ENCODE measurements at regions not wholly inside any gene's neighbourhood (a gene's known extent, or its start where the extent isn't known, plus 50 kb on each side); places are given as distances from the start of the nearest gene placed in this dataset.

DNA sequence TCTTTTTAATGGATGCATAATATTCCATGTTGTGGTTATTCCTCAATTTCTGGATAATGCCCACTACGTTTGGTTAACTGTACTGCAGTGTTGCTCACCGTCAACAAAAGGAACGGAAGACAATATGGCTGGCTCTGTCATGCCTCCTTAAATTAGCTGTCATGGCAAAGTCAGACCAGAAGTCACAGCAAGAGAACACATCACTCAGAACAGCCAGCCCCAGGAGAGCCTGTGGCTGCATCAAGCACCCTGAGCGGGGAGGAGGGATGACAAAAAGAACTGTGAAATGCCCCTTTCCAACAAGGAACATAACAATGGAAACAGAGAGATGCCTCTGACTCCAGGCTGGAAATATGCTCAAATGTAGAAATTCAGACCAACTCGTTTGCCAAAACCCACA lies 366.0 kb upstream of the ZNF507 start:
- no peaks in the 10 kb centered on the region for H3K27me3 ChIP-seq (ENCODE audit: insufficient read depth, low read length)
- H3K4me2 ChIP-seq (ENCODE audit: low read length), result no peak overlapping the region
- H3K27ac ChIP-seq (ENCODE audit: low read depth, low read length), result no peak overlapping the region
- H3K27me3 Mint-ChIP-seq (ENCODE audit: low read depth, unreplicated experiment), result peaks cover 30% of the 10 kb centered on the region
- H3K36me3 ChIP-seq (ENCODE audit: insufficient read depth, low read length), result no peaks in the 10 kb centered on the region
- no peak for DNase-seq (ENCODE audit: low read depth)
- no peaks in the 10 kb centered on the region for H3K36me3 Mint-ChIP-seq (ENCODE audit: low read depth, unreplicated experiment)
- H3K4me1 ChIP-seq (ENCODE audit: insufficient read depth, low read length), result no peaks in the 10 kb centered on the region
- peaks cover 5% of the 10 kb centered on the region for H3K9me3 ChIP-seq (ENCODE audit: insufficient read depth, low read depth, low read length)
- no peak for FAIRE-seq
- H3K27ac Mint-ChIP-seq (ENCODE audit: unreplicated experiment), result no peak overlapping the region
- H3K4me3 ChIP-seq (ENCODE audit: insufficient read depth, low read depth, low read length), result no peak overlapping the region
- H3K4me3 Mint-ChIP-seq (ENCODE audit: unreplicated experiment), result no peak overlapping the region
- peaks cover 1% of the 10 kb centered on the region for H3K4me1 Mint-ChIP-seq (ENCODE audit: low read depth, unreplicated experiment)
- no peak overlapping the region for H3K9ac ChIP-seq (ENCODE audit: low read length)
- TF ChIP-seq EZH2 (IDR thresholded peaks at IDR 0.05; ENCODE audit: insufficient read depth, low read length), result no peak
- TF ChIP-seq, protein P1, sequence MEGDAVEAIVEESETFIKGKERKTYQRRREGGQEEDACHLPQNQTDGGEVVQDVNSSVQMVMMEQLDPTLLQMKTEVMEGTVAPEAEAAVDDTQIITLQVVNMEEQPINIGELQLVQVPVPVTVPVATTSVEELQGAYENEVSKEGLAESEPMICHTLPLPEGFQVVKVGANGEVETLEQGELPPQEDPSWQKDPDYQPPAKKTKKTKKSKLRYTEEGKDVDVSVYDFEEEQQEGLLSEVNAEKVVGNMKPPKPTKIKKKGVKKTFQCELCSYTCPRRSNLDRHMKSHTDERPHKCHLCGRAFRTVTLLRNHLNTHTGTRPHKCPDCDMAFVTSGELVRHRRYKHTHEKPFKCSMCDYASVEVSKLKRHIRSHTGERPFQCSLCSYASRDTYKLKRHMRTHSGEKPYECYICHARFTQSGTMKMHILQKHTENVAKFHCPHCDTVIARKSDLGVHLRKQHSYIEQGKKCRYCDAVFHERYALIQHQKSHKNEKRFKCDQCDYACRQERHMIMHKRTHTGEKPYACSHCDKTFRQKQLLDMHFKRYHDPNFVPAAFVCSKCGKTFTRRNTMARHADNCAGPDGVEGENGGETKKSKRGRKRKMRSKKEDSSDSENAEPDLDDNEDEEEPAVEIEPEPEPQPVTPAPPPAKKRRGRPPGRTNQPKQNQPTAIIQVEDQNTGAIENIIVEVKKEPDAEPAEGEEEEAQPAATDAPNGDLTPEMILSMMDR (IDR thresholded peaks at IDR 0.05; ENCODE audit: insufficient read depth, low read depth, low read length), result no peak
- H3K79me2 ChIP-seq (ENCODE audit: insufficient read depth, low read length), result no peaks in the 10 kb centered on the region
- H2AFZ ChIP-seq (ENCODE audit: low read depth, low read length), result no peak overlapping the region
- no peaks in the 10 kb centered on the region for H3K9me3 Mint-ChIP-seq (ENCODE audit: unreplicated experiment)
- no peaks in the 10 kb centered on the region for H4K20me1 ChIP-seq (ENCODE audit: insufficient read depth, low read length)

DNA sequence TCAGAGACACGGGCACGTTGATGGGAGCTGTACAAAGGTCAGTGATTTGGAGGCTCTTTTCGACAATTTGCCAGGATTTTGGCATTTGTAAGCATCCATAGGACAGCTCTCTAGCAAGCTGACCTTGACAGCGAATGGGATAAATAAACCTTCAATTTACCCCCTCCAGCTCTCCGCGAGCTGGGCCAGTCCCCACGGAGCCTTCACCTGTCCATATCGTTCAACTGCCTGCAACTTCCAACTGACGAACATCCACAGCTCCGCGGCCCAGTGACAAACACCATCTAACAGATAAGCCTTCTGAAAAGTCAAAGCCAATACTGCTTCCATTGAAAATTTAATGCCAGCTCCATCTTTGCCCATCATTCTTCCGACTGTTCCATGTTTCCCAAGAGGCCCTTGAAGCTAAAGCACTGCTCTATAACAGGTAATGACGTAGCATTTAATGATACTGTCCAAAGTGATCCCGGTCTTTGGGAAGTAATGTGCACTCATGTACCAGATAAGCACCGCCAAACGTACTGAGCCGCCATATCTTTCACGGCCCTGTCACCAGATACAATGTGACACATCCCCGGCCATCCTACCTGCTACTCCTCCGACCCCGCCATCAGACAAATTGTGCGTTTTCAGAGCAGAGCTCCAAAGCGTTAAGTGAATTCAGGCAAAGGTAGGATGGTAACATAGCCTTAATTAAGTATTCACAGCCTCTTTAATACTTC lies 365.3 kb upstream of the ZNF507 start:
- Mint-ChIP-seq H3K36me3 (ENCODE audit: low read depth, unreplicated experiment) (no peaks in the 10 kb centered on the region), H3K27ac (ENCODE audit: unreplicated experiment) (no peak overlapping the region), H3K4me3 (ENCODE audit: unreplicated experiment) (no peak overlapping the region), H3K9me3 (ENCODE audit: unreplicated experiment) (no peaks in the 10 kb centered on the region), H3K4me1 (ENCODE audit: low read depth, unreplicated experiment) (no peaks in the 10 kb centered on the region), H3K27me3 (ENCODE audit: low read depth, unreplicated experiment) (peaks cover 30% of the 10 kb centered on the region)
- Histone ChIP-seq H3K27ac (ENCODE audit: low read depth, low read length) (no peak overlapping the region), H4K20me1 (ENCODE audit: insufficient read depth, low read length) (no peaks in the 10 kb centered on the region), H3K9me3 (ENCODE audit: insufficient read depth, low read depth, low read length) (peaks cover 11% of the 10 kb centered on the region), H3K4me2 (ENCODE audit: low read length) (no peak overlapping the region), H3K27me3 (ENCODE audit: insufficient read depth, low read length) (no peaks in the 10 kb centered on the region), H3K4me1 (ENCODE audit: insufficient read depth, low read length) (no peaks in the 10 kb centered on the region), H2AFZ (ENCODE audit: low read depth, low read length) (no peak overlapping the region), H3K36me3 (ENCODE audit: insufficient read depth, low read length) (no peaks in the 10 kb centered on the region), H3K9ac (ENCODE audit: low read length) (no peak overlapping the region), H3K4me3 (ENCODE audit: insufficient read depth, low read depth, low read length) (no peak overlapping the region), H3K79me2 (ENCODE audit: insufficient read depth, low read length) (no peaks in the 10 kb centered on the region)
- TF ChIP-seq EZH2 (IDR thresholded peaks at IDR 0.05; ENCODE audit: insufficient read depth, low read length), result no peak
- TF ChIP-seq, protein P1 (IDR thresholded peaks at IDR 0.05; ENCODE audit: insufficient read depth, low read depth, low read length), result no peak
- DNase-seq (ENCODE audit: low read depth) (no peak), FAIRE-seq (no peak)

DNA sequence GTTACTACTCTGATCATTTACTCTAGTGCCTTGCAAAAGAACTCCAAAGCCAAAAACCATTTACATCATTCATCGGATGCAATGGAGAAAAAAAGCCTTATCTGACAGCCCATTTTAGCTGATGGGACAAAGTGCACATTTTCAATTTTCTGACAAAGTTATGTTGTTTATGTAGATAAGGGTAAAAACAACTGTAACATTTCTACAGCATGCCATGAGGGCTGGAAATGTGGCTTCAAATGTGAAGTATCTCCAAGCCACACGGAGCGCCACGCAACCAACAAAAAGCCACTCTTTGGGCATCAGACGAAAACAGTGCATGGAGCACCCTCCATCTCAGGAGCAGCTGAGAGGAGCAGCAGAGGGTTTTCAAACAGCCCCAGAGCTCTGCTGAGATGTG lies 364.6 kb upstream of the ZNF507 start:
- Mint-ChIP-seq H3K4me3 (ENCODE audit: unreplicated experiment) (no peak overlapping the region), H3K27ac (ENCODE audit: unreplicated experiment) (no peak overlapping the region), H3K36me3 (ENCODE audit: low read depth, unreplicated experiment) (no peaks in the 10 kb centered on the region), H3K4me1 (ENCODE audit: low read depth, unreplicated experiment) (no peaks in the 10 kb centered on the region), H3K27me3 (ENCODE audit: low read depth, unreplicated experiment) (peaks cover 28% of the 10 kb centered on the region), H3K9me3 (ENCODE audit: unreplicated experiment) (peaks cover 5% of the 10 kb centered on the region)
- H3K4me1 ChIP-seq (ENCODE audit: insufficient read depth, low read length), result no peaks in the 10 kb centered on the region
- H3K27me3 ChIP-seq (ENCODE audit: insufficient read depth, low read length), result no peaks in the 10 kb centered on the region
- no peak for DNase-seq (ENCODE audit: low read depth)
- no peak overlapping the region for H3K4me2 ChIP-seq (ENCODE audit: low read length)
- no peaks in the 10 kb centered on the region for H3K79me2 ChIP-seq (ENCODE audit: insufficient read depth, low read length)
- peaks cover 12% of the 10 kb centered on the region for H3K9me3 ChIP-seq (ENCODE audit: insufficient read depth, low read depth, low read length)
- H3K9ac ChIP-seq (ENCODE audit: low read length), result no peak overlapping the region
- no peaks in the 10 kb centered on the region for H3K36me3 ChIP-seq (ENCODE audit: insufficient read depth, low read length)
- no peak overlapping the region for H3K27ac ChIP-seq (ENCODE audit: low read depth, low read length)
- H4K20me1 ChIP-seq (ENCODE audit: insufficient read depth, low read length), result no peaks in the 10 kb centered on the region
- H2AFZ ChIP-seq (ENCODE audit: low read depth, low read length), result no peak overlapping the region
- no peak for FAIRE-seq
- TF ChIP-seq, protein P1 (IDR thresholded peaks at IDR 0.05; ENCODE audit: insufficient read depth, low read depth, low read length), result no peak
- no peak for TF ChIP-seq EZH2 (IDR thresholded peaks at IDR 0.05; ENCODE audit: insufficient read depth, low read length)
- H3K4me3 ChIP-seq (ENCODE audit: insufficient read depth, low read depth, low read length), result no peak overlapping the region

Data from astrocyte (in vitro differentiated cells and primary cell).